ENCODE measurements at regions not wholly inside any gene's neighbourhood (a gene's known extent, or its start where the extent isn't known, plus 50 kb on each side); places are given as distances from the start of the nearest gene placed in this dataset.

GRCh38 chr3:67783281-67784250, 129.2 kb upstream of the SUCLG2 start:
- H3K4me3 ChIP-seq (ENCODE audit: low read depth, low read length) = no peak overlapping the region
- TF ChIP-seq, protein P1, sequence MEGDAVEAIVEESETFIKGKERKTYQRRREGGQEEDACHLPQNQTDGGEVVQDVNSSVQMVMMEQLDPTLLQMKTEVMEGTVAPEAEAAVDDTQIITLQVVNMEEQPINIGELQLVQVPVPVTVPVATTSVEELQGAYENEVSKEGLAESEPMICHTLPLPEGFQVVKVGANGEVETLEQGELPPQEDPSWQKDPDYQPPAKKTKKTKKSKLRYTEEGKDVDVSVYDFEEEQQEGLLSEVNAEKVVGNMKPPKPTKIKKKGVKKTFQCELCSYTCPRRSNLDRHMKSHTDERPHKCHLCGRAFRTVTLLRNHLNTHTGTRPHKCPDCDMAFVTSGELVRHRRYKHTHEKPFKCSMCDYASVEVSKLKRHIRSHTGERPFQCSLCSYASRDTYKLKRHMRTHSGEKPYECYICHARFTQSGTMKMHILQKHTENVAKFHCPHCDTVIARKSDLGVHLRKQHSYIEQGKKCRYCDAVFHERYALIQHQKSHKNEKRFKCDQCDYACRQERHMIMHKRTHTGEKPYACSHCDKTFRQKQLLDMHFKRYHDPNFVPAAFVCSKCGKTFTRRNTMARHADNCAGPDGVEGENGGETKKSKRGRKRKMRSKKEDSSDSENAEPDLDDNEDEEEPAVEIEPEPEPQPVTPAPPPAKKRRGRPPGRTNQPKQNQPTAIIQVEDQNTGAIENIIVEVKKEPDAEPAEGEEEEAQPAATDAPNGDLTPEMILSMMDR (IDR thresholded peaks at IDR 0.05; ENCODE audit: insufficient read depth, low read depth, low read length) = no peak
- DNase-seq (ENCODE audit: low read depth) = peak; percentile 93

DNA sequence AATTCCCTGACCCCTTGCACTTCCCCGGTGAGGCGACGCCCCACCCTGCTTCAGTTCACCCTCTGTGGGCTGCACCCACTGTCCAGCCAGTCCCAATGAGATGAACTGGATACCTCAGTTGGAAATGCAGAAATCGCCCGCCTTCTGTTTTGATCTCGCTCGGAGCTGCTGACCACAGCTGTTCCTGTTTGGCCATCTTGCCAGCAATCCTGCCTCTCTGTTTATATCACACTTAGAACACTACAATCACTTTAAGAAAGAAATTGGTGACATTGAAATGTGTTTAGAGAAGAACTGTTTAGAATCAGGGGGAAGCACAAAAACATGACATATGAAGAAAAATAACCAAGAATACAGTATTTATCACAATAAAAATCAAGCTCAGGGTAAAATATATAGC, 127.5 kb upstream of the SUCLG2 start:
- TF ChIP-seq, protein P1 (IDR thresholded peaks at IDR 0.05; ENCODE audit: insufficient read depth, low read depth, low read length) = no peak
- no peak overlapping the region for H3K4me3 ChIP-seq (ENCODE audit: low read depth, low read length)
- DNase-seq (ENCODE audit: low read depth) = no peak

DNA sequence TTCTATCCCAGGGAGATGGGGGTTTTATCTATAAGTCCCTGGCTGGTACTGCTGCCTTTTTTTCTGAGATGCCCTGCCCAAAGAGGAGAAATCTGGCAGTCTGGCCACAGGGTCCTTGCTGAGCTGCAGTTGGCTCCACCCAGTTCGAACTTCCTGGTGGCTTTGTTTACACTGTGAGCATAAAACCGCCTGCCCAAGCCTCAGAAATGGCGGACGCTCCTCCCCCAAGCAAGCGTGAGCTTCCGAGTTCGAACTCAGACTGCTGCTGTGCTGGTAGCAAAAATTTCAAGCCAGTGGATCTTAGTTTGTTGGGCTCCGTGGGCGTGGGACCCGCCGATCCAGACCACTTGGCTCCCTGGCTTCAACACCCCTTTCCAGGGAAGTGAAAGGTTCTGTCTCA, 126.8 kb upstream of the SUCLG2 start:
- TF ChIP-seq, protein P1 (IDR thresholded peaks at IDR 0.05; ENCODE audit: insufficient read depth, low read depth, low read length) = no peak
- no peak for DNase-seq (ENCODE audit: low read depth)
- H3K4me3 ChIP-seq (ENCODE audit: low read depth, low read length) = no peak overlapping the region

- TF ChIP-seq, protein P1 (IDR thresholded peaks at IDR 0.05; ENCODE audit: insufficient read depth, low read depth, low read length) = no peak
- H3K4me3 ChIP-seq (ENCODE audit: low read depth, low read length) = no peak overlapping the region
- no peak for DNase-seq (ENCODE audit: low read depth)
These were observed 120.3 kb upstream of the SUCLG2 start for GRCh38 chr3:67774676-67775075.

DNA sequence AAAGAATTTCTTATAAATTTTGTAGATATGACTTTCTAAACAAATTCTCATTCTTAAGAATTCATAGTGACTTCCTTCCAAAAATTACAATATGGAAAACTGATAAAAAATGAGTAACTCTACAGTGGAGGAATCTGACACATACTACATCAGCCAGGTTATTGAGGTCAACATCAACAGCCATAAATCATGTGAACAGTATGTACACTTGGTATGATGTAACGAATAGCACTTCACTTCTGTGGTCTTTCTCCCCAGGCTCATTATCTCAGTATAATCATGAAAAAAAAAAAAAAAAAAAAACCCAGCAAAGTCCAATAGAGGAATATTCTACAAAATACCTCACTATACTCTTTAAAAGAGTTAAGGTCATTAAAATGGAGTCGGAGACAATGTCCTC, 111.2 kb upstream of the SUCLG2 start:
- TF ChIP-seq, protein P1 (IDR thresholded peaks at IDR 0.05; ENCODE audit: insufficient read depth, low read depth, low read length) = no peak
- no peak overlapping the region for H3K4me3 ChIP-seq (ENCODE audit: low read depth, low read length)

GRCh38 chr3:67745296-67745695, 90.9 kb upstream of the SUCLG2 start:
- H3K4me3 ChIP-seq (ENCODE audit: low read depth, low read length) = no peak overlapping the region
- TF ChIP-seq, protein P1 (IDR thresholded peaks at IDR 0.05; ENCODE audit: insufficient read depth, low read depth, low read length) = no peak
- DNase-seq (ENCODE audit: low read depth) = no peak

More for the DNA sequence above, 111.2 kb upstream of the SUCLG2 start:
- peak; percentile 90 for DNase-seq (ENCODE audit: low read depth)
